SH-SY5Y (cell line): ENCODE measurements at regions not wholly inside any gene's neighbourhood (a gene's known extent, or its start where the extent isn't known, plus 50 kb on each side); places are given as distances from the start of the nearest gene placed in this dataset.

Experiments used
- GATA2 ChIP-seq: IDR thresholded peaks from 2 replicates; pipeline ENCODE4 v1.6.1; 2011; ENCODE audit warnings: mild to moderate bottlenecking, low read depth, low read length
- GATA3 ChIP-seq: IDR thresholded peaks from 2 replicates; pipeline ENCODE4 v1.6.1; 2011; ENCODE audit warnings: low read depth, mild to moderate bottlenecking, low read length, moderate library complexity

GRCh38 chr15:95226835-95227234 lies 995.5 kb downstream of the MCTP2 start:
- TF ChIP-seq GATA2 (no peak), GATA3 (no peak)
